Kidney epithelial cell (primary cell): ENCODE measurements at regions not wholly inside any gene's neighbourhood (a gene's known extent, or its start where the extent isn't known, plus 50 kb on each side); places are given as distances from the start of the nearest gene placed in this dataset.

Experiments
- DNase-seq: peaks from one replicate; pipeline ENCODE4 v3.0.0-alpha.2; 2010; ENCODE audit warnings: low read depth
- H3K27me3 ChIP-seq: 2 replicates; pipeline ENCODE4 v1.6.0; 2011; ENCODE audit warnings: low read length; ENCODE audit not compliant: control insufficient read depth, insufficient read depth
- H3K36me3 ChIP-seq: 2 replicates; pipeline ENCODE4 v1.5.1; 2011; ENCODE audit warnings: low read length; ENCODE audit not compliant: control insufficient read depth, insufficient read depth
- H3K4me3 ChIP-seq: 2 replicates; pipeline ENCODE4 v1.5.1; 2011; ENCODE audit warnings: low read depth, mild to moderate bottlenecking, control low read depth, low read length
- TF ChIP-seq, protein P1 (sequence below): IDR thresholded peaks from 2 replicates; pipeline ENCODE4 v1.5.1; 2011; ENCODE audit warnings: mild to moderate bottlenecking, moderate library complexity, low read length, control low read depth, inconsistent platforms; ENCODE audit not compliant: insufficient read depth, poor library complexity, severe bottlenecking

DNA sequence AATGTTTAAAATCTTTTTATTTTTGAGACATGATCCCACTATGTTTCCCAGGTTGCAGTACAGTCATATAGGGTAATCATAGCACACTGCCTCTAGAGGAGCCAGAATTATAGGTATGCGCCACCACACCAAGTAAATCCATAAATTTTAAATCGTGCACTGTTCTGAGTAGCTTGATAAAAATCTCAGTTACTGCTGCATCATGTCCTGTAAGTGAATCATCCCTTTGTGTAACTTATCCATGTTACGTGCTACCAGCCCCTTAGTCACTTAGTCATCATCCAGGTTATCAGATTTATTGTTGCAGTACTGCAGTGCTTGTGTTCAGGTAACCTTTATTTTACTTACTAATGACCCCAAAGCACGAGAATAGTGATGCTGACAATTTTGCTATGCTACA is 1770.9 kb downstream of the BRINP3 start:
- peak; percentile 65 for DNase-seq
- Histone ChIP-seq H3K36me3 (no peaks in the 10 kb centered on the region), H3K27me3 (no peaks in the 10 kb centered on the region), H3K4me3 (no peak overlapping the region)
- TF ChIP-seq, protein P1, sequence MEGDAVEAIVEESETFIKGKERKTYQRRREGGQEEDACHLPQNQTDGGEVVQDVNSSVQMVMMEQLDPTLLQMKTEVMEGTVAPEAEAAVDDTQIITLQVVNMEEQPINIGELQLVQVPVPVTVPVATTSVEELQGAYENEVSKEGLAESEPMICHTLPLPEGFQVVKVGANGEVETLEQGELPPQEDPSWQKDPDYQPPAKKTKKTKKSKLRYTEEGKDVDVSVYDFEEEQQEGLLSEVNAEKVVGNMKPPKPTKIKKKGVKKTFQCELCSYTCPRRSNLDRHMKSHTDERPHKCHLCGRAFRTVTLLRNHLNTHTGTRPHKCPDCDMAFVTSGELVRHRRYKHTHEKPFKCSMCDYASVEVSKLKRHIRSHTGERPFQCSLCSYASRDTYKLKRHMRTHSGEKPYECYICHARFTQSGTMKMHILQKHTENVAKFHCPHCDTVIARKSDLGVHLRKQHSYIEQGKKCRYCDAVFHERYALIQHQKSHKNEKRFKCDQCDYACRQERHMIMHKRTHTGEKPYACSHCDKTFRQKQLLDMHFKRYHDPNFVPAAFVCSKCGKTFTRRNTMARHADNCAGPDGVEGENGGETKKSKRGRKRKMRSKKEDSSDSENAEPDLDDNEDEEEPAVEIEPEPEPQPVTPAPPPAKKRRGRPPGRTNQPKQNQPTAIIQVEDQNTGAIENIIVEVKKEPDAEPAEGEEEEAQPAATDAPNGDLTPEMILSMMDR = no peak

DNA sequence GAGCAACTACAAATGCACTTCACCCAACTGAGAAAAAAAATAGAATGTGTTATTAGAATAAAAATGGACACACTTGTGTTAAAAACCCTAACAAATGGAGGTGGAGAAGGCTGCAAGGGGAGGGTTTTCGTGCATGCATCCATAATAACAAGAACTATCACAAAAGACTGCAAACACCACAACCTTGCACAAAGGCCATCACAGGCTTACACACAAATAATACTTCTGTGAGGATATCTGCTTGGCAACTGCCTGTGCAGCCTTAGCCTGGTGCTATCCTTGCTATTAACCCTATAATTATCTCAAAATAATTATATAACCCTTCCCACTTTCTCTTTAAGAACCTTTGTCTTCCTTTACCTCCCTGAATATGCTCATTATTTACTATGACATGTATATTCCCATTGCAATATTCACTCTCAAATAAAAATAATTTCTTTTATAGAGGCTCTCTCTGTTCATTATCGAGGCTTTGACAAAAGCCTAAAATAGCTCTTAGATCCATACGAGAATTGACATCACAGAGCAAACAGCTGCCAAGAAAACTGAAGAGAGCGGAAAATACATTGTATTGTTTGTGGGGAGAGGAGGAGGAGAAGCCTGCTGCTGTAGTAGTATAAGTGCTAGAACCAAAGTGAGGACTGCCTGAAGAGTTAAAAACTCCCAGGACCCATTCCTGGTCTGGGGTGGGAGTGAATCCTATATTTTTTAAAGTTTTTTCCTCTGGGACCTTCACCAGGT is 1768.7 kb downstream of the BRINP3 start:
- DNase-seq = no peak
- Histone ChIP-seq H3K4me3 (no peak overlapping the region), H3K36me3 (no peaks in the 10 kb centered on the region), H3K27me3 (no peaks in the 10 kb centered on the region)
- TF ChIP-seq, protein P1 = no peak

DNA sequence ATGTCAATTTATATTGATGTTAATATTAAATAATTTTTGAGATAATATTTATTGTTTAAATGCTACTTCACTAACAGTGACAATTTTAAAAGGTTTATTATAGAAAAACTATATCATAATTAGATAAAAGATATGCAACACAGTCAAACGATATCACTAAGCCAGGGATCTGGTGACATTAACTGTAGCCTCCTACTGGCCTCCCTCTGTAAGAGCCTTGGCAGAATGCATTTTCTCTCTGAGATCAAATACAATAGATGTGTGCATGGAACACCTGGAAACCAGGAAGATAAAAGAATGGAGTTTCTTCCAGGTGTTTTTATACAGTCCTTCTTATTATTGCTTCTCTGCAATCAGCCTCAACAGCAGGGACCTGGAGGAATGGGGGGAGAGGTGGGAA is 1762.1 kb downstream of the BRINP3 start:
- Histone ChIP-seq H3K27me3 (no peaks in the 10 kb centered on the region), H3K4me3 (no peak overlapping the region)
- DNase-seq = no peak

DNA sequence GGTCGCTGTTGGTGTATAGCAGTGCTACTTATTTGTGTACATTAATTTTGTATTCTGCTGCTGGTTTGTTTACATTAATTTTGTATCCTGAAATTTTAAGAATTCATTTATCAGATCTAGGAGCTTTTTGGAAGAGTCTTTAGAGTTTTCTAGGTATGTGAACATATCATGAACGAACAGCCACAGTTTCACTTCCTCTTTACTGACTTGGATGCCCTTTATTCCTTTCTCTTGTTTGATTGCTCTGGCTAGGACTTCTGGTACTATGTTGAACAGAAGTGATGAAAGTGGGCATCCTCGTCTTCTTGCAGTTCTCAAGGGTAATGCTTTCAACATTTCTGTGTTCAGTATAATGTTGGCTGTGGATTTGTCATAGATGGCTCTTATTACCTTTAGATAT is 1757.9 kb downstream of the BRINP3 start:
- Histone ChIP-seq H3K4me3 (no peak overlapping the region), H3K27me3 (no peaks in the 10 kb centered on the region), H3K36me3 (no peaks in the 10 kb centered on the region)
- TF ChIP-seq, protein P1 = no peak
- no peak for DNase-seq

More for the DNA sequence above, 1762.1 kb downstream of the BRINP3 start:
- TF ChIP-seq, protein P1 = peak; percentile 6
- no peaks in the 10 kb centered on the region for H3K36me3 ChIP-seq

DNA sequence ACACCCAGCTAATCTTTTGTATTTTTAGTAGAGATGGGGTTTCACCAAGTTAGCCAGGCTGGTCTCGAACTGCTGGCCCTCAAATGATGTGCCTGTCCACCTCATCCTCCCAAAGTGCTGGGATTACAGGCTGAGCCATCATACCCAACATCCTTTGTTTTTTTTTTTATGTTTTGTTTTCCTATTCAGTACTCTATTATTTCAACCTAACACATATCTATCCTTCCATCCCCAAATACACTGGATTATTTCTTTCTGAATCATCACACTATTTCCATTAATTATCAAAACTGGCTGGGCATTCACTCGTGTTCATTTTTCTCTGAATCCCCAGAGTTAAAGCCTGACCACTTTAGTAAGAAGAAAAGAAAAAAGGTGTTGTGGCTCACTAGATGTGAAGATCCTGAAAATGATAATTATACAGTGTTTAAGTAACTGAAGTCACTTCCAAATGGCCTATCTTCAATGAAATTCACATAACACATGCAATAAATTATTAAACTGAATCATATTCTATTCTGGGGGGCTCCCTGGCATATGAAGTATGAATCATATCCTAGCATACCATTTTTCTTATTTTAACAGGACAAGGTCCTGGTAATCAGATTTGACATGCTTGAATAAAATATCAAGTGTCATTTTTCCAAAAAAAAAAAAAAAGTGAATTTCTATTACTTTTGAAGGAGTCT is 1754.2 kb downstream of the BRINP3 start:
- Histone ChIP-seq H3K27me3 (no peaks in the 10 kb centered on the region), H3K36me3 (no peaks in the 10 kb centered on the region), H3K4me3 (no peak overlapping the region)
- DNase-seq = no peak
- TF ChIP-seq, protein P1 = no peak
